OCI-LY3 (cell line): ENCODE measurements at regions not wholly inside any gene's neighbourhood (a gene's known extent, or its start where the extent isn't known, plus 50 kb on each side); places are given as distances from the start of the nearest gene placed in this dataset.

ENCODE experiments used
- CTCF ChIP-seq: fragments of 200-600, 300-600 bp; sonication (generic); IDR thresholded peaks from 2 replicates; pipeline ENCODE4 v1.5.1; 2014; ENCODE audit warnings: antibody characterized with exemption, low read length, low read depth
- EZH2phosphoT487 ChIP-seq: fragments of 200-600 bp; shearing (Covaris generic); IDR thresholded peaks from 2 replicates; pipeline ENCODE4 v1.6.1; 2018; ENCODE audit warnings: antibody characterized with exemption, mixed run types, low read depth

DNA sequence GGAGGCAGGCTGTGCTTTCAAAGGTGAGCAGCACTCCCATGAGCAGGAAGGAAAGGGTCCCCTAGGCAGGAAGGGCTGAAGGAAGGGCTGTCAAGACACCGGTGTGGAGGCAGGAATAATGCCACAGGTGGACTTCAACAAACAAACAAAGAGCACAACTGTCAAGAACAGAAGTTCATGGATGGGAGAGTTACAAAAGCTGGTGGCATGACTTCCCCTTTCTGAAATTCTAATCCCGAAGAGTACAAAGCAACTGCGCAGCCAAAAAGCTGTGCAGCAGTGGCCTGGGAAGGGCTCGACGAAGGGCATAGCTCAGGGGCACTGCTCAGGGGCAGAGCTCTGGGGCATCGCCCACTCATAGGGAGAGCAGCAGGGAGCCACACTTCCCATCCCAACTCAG, 582.3 kb upstream of the DIPK2B start:
- TF ChIP-seq CTCF (no peak), EZH2phosphoT487 (no peak)
